ENCODE measurements at regions not wholly inside any gene's neighbourhood (a gene's known extent, or its start where the extent isn't known, plus 50 kb on each side); places are given as distances from the start of the nearest gene placed in this dataset.

- no peak overlapping the region for H3K4me3 ChIP-seq (replicated peaks in 1 of 3)
- no peak for DNase-seq
- H3K36me3 ChIP-seq, result no peaks in the 10 kb centered on the region
- H3K27ac ChIP-seq, result no peak overlapping the region
- intact Hi-C loops (cut with DNase I), result no loop called here
- no peak for TF ChIP-seq POLR2A (IDR thresholded peaks at IDR 0.05)
- TF ChIP-seq CTCF (IDR thresholded peaks at IDR 0.05), result no peak
- H3K9me3 ChIP-seq, result no peaks in the 10 kb centered on the region
- H3K27me3 ChIP-seq, result no peaks in the 10 kb centered on the region
- H3K4me1 ChIP-seq, result no peaks in the 10 kb centered on the region
Measured at GRCh38 chr14:71424941-71425340, 507.3 kb upstream of the RGS6 start.

GRCh38 chr14:71426001-71426400, 506.2 kb upstream of the RGS6 start:
- H3K4me1 ChIP-seq, result no peaks in the 10 kb centered on the region
- 98 to 99% methylated on average over 2 of the region's 2 CpGs for WGBS, 2 donors
- intact Hi-C loops (cut with DNase I), result no loop called here
- H3K4me3 ChIP-seq (replicated peaks in 1 of 3), result no peak overlapping the region
- no peak overlapping the region for H3K27ac ChIP-seq
- H3K27me3 ChIP-seq, result no peaks in the 10 kb centered on the region
- H3K36me3 ChIP-seq, result no peaks in the 10 kb centered on the region
- H3K9me3 ChIP-seq, result no peaks in the 10 kb centered on the region
- no peak for TF ChIP-seq POLR2A (IDR thresholded peaks at IDR 0.05)
- no peak for TF ChIP-seq CTCF (IDR thresholded peaks at IDR 0.05)
- no peak for DNase-seq

GRCh38 chr14:71429902-71430301, 502.3 kb upstream of the RGS6 start:
- no peak for DNase-seq
- no peaks in the 10 kb centered on the region for H3K4me1 ChIP-seq
- TF ChIP-seq CTCF (IDR thresholded peaks at IDR 0.05) (no peak), POLR2A (IDR thresholded peaks at IDR 0.05) (no peak)
- H3K4me3 ChIP-seq (replicated peaks in 1 of 3), result no peak overlapping the region
- H3K27ac ChIP-seq, result no peak overlapping the region
- H3K9me3 ChIP-seq, result no peaks in the 10 kb centered on the region
- H3K27me3 ChIP-seq, result no peaks in the 10 kb centered on the region
- intact Hi-C loops (cut with DNase I), result no loop called here
- H3K36me3 ChIP-seq, result no peaks in the 10 kb centered on the region

- Histone ChIP-seq H3K27me3 (no peaks in the 10 kb centered on the region), H3K36me3 (no peaks in the 10 kb centered on the region), H3K4me3 (replicated peaks in 1 of 3) (no peak overlapping the region), H3K4me1 (no peaks in the 10 kb centered on the region), H3K27ac (no peak overlapping the region), H3K9me3 (no peaks in the 10 kb centered on the region)
- intact Hi-C loops (cut with DNase I), result no loop called here
- DNase-seq, result no peak
- 92 to 97% methylated on average over 2 of the region's 2 CpGs for WGBS, 2 donors
- no peak for TF ChIP-seq CTCF (IDR thresholded peaks at IDR 0.05)
- TF ChIP-seq POLR2A (IDR thresholded peaks at IDR 0.05), result no peak
Measured at GRCh38 chr14:71430321-71430677, 501.9 kb upstream of the RGS6 start.

GRCh38 chr14:71430678-71431376, 501.4 kb upstream of the RGS6 start:
- H3K4me1 ChIP-seq, result no peaks in the 10 kb centered on the region
- 95 to 97% methylated on average over 3 of the region's 3 CpGs for WGBS, 2 donors
- DNase-seq, result no peak
- TF ChIP-seq POLR2A (IDR thresholded peaks at IDR 0.05), result no peak
- no peaks in the 10 kb centered on the region for H3K9me3 ChIP-seq
- no peak overlapping the region for H3K4me3 ChIP-seq (replicated peaks in 1 of 3)
- H3K36me3 ChIP-seq, result no peaks in the 10 kb centered on the region
- H3K27me3 ChIP-seq, result no peaks in the 10 kb centered on the region
- intact Hi-C loops (cut with DNase I), result no loop called here
- H3K27ac ChIP-seq, result no peak overlapping the region
